ENCODE measurements at regions not wholly inside any gene's neighbourhood (a gene's known extent, or its start where the extent isn't known, plus 50 kb on each side); places are given as distances from the start of the nearest gene placed in this dataset.

DNA sequence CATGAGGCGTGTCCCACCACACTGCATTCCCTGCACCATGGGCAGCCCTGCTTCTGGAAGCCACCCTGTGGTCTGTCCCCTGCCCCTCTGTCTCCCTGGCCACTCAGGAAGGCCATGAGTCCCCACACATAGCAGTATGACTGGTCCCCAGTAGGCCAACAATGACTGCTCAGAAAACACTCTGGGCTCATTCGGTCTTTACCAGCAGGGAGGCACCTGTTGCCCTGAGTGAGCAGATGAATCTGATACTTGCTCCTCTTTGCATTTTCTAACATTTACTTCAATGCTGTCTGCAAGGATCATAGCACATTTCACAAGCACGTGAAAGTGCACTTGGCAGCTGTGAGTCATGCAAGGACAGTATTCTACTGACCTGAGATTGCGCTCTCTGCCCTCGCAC lies 365.4 kb upstream of the IRX1 start:
- no peak overlapping the region for H3K9ac ChIP-seq (ENCODE audit: low read length in 5 of 5)
- H3K27me3 ChIP-seq (ENCODE audit: control insufficient read depth in 5 of 5, insufficient read depth in 4 of 5, low read length in 5 of 5) = no peaks in the 10 kb centered on the region
- H3K4me1 ChIP-seq (ENCODE audit: control insufficient read depth in 5 of 5, insufficient read depth in 5 of 5, low read length in 5 of 5) = no peaks in the 10 kb centered on the region
- H3K36me3 ChIP-seq (ENCODE audit: control insufficient read depth in 5 of 5, insufficient read depth in 5 of 5, low read length in 5 of 5) = no peaks in the 10 kb centered on the region
- H3K4me3 ChIP-seq (ENCODE audit: low read depth in 1 of 5, low read length in 5 of 5) = no peak overlapping the region
- no peak overlapping the region for H3K27ac ChIP-seq (ENCODE audit: low read depth, low read length)
- no peaks in the 10 kb centered on the region for H3K9me3 ChIP-seq (ENCODE audit: control insufficient read depth in 5 of 5, low read length in 5 of 5)

DNA sequence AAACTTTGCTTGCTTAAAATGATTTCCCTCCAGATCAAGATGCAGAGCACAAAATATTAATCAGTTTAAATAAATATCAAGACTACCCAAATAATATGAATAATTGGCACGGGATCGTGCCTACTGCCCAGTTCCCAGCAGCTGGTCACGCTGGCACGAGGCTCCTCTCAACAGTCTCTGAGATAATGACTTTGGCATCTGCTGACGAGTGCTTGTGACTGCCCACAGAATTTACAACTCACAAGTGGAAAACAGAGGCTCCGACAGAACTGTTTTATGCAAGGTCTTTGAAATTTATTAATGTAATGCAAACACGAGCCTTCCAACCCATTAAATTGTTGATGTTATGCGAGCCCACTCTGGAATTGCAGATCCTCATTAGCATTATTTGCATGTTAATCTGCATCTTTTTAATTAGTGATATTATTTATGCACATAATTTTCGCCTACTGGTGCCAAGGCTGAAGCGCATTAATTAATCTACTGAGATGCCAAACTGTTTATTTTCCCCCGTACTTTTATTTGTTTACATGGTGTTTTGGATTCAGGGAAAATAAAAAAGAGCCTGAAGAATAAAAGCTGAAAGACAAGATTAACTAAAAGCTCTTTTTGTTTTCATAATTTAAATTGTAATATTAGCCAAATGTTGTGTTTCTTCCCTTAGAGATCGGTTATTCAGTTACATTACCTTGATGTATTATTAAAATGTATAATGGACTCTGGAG lies 369.3 kb upstream of the IRX1 start:
- H3K36me3 ChIP-seq (ENCODE audit: control insufficient read depth in 5 of 5, insufficient read depth in 5 of 5, low read length in 5 of 5) = no peaks in the 10 kb centered on the region
- H3K4me1 ChIP-seq (ENCODE audit: control insufficient read depth in 5 of 5, insufficient read depth in 5 of 5, low read length in 5 of 5) = no peaks in the 10 kb centered on the region
- no peak overlapping the region for H3K9ac ChIP-seq (ENCODE audit: low read length in 5 of 5)
- no peak overlapping the region for H3K4me3 ChIP-seq (ENCODE audit: low read depth in 1 of 5, low read length in 5 of 5)
- no peaks in the 10 kb centered on the region for H3K9me3 ChIP-seq (ENCODE audit: control insufficient read depth in 5 of 5, low read length in 5 of 5)
- H3K27ac ChIP-seq (ENCODE audit: low read depth, low read length) = no peak overlapping the region
- no peaks in the 10 kb centered on the region for H3K27me3 ChIP-seq (ENCODE audit: control insufficient read depth in 5 of 5, insufficient read depth in 4 of 5, low read length in 5 of 5)

DNA sequence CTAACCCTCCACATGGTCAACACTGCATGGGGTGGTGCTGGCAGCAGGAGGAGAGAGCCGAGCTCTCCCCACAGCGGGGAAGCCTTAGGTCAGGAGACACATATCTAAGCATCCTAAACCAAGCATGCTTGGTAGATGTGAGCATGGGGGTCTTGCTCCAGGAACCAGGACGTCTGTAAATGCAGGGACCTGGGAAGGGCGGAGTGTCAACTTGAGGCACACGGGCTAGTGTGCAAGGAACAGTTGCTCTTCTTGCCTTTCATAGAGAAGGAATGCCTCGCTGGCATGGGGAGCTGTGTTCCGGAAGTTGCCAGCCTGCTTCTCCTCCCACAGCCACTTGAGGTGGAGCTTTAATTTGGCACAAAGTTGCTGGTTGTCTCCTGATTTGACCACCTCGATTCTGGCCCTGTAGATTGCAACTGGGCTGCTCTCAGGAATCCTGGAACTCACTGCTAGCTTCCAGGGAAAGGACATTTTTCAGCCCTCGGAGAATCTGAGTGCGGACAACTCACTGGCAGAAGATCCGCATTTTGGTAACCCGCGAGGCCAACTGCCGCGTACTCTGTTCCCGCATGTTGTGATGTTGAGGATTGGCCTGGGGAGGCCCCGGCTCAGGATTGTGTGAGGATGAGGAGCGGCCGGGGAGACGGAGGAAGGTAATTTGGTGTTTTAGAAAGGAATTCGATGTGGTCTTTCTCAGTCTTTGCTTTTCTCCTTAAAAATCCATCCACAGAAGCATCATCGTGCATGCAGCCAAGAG lies 370.3 kb upstream of the IRX1 start:
- Histone ChIP-seq H3K4me3 (ENCODE audit: low read depth in 1 of 5, low read length in 5 of 5) (no peak overlapping the region), H3K27ac (ENCODE audit: low read depth, low read length) (no peak overlapping the region), H3K9ac (ENCODE audit: low read length in 5 of 5) (no peak overlapping the region), H3K4me1 (ENCODE audit: control insufficient read depth in 5 of 5, insufficient read depth in 5 of 5, low read length in 5 of 5) (no peaks in the 10 kb centered on the region), H3K9me3 (ENCODE audit: control insufficient read depth in 5 of 5, low read length in 5 of 5) (no peaks in the 10 kb centered on the region), H3K36me3 (ENCODE audit: control insufficient read depth in 5 of 5, insufficient read depth in 5 of 5, low read length in 5 of 5) (no peaks in the 10 kb centered on the region), H3K27me3 (ENCODE audit: control insufficient read depth in 5 of 5, insufficient read depth in 4 of 5, low read length in 5 of 5) (no peaks in the 10 kb centered on the region)

DNA sequence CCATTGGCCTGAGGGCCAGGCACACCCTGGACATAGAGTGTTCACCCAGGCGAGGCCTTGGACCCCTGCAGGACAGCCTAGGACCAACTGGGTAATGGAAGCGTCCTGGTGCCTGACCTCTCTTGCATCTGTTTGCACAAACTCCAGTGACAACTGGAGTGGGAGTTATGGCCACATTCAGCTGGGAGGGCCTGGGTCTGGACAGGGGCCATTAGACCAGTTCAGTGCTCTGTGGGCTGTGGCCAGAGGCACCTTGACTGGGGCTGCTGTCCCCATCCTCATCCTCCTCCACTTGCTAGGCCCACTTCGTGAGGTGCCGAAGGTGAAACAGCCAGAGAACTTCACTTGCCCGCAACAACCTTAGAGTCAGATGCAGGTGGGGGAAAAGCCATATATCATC lies 372.7 kb upstream of the IRX1 start:
- Histone ChIP-seq H3K4me1 (ENCODE audit: control insufficient read depth in 5 of 5, insufficient read depth in 5 of 5, low read length in 5 of 5) (no peaks in the 10 kb centered on the region), H3K9ac (ENCODE audit: low read length in 5 of 5) (no peak overlapping the region), H3K9me3 (ENCODE audit: control insufficient read depth in 5 of 5, low read length in 5 of 5) (no peaks in the 10 kb centered on the region), H3K27ac (ENCODE audit: low read depth, low read length) (no peak overlapping the region), H3K36me3 (ENCODE audit: control insufficient read depth in 5 of 5, insufficient read depth in 5 of 5, low read length in 5 of 5) (no peaks in the 10 kb centered on the region), H3K4me3 (ENCODE audit: low read depth in 1 of 5, low read length in 5 of 5) (no peak overlapping the region), H3K27me3 (ENCODE audit: control insufficient read depth in 5 of 5, insufficient read depth in 4 of 5, low read length in 5 of 5) (no peaks in the 10 kb centered on the region)

DNA sequence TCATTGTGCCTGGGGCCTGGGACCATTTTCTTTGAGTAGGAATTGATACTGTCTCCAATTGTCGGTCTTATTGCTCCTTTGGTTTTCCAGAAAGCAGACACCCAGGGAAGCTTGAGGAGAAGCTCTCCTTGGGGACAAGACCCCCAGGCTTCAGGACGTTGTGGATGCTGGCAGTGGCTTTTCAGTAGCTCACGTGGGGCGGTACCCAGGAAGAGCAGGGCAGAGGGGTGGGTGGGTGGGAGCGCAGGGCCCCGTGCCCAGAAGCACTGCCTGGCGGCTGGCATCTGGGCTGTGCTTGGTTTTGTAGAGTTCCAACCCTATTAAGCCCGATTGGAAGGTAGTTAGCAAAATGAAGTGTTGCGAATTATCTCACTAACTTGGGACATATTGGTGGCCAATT lies 374.2 kb upstream of the IRX1 start:
- Histone ChIP-seq H3K4me1 (ENCODE audit: control insufficient read depth in 5 of 5, insufficient read depth in 5 of 5, low read length in 5 of 5) (no peaks in the 10 kb centered on the region), H3K9ac (ENCODE audit: low read length in 5 of 5) (no peak overlapping the region), H3K4me3 (ENCODE audit: low read depth in 1 of 5, low read length in 5 of 5) (no peak overlapping the region), H3K9me3 (ENCODE audit: control insufficient read depth in 5 of 5, low read length in 5 of 5) (no peaks in the 10 kb centered on the region), H3K36me3 (ENCODE audit: control insufficient read depth in 5 of 5, insufficient read depth in 5 of 5, low read length in 5 of 5) (no peaks in the 10 kb centered on the region), H3K27me3 (ENCODE audit: control insufficient read depth in 5 of 5, insufficient read depth in 4 of 5, low read length in 5 of 5) (no peaks in the 10 kb centered on the region), H3K27ac (ENCODE audit: low read depth, low read length) (no peak overlapping the region)

DNA sequence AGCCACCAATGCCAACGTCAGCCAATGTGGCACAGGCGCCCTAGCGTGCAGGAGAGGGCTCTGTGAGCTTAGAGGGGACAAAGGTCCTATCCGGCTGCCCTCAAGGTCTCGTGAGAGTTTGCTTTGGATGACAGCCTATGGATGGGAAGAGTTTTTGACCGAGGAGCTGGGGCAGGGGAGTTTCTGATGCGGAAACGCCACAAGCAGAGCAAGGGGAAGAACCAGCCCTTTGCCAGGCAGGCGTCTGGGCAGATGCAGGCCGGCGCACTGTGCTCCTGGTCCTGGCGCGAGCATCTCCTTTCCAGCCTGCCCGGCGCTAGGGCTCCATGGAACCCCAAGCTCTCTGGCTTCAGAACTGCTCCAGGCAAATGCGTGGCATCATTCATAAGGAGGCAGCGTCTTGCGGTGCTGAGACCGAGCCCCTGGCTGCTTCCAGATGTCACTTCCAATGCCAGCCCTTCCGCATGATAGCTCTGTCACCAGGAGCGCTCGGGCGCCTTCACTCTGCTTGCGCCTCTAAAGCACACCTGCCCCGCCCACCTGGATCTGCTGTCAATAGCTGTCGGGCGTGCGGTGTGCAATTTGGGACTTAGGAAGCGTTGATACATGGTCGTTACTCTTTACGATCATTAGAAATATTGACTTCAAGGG lies 374.9 kb upstream of the IRX1 start:
- Histone ChIP-seq H3K27me3 (ENCODE audit: control insufficient read depth in 5 of 5, insufficient read depth in 4 of 5, low read length in 5 of 5) (no peaks in the 10 kb centered on the region), H3K9me3 (ENCODE audit: control insufficient read depth in 5 of 5, low read length in 5 of 5) (no peaks in the 10 kb centered on the region), H3K4me3 (ENCODE audit: low read depth in 1 of 5, low read length in 5 of 5) (no peak overlapping the region), H3K4me1 (ENCODE audit: control insufficient read depth in 5 of 5, insufficient read depth in 5 of 5, low read length in 5 of 5) (no peaks in the 10 kb centered on the region), H3K36me3 (ENCODE audit: control insufficient read depth in 5 of 5, insufficient read depth in 5 of 5, low read length in 5 of 5) (no peaks in the 10 kb centered on the region), H3K27ac (ENCODE audit: low read depth, low read length) (no peak overlapping the region), H3K9ac (ENCODE audit: low read length in 5 of 5) (no peak overlapping the region)

DNA sequence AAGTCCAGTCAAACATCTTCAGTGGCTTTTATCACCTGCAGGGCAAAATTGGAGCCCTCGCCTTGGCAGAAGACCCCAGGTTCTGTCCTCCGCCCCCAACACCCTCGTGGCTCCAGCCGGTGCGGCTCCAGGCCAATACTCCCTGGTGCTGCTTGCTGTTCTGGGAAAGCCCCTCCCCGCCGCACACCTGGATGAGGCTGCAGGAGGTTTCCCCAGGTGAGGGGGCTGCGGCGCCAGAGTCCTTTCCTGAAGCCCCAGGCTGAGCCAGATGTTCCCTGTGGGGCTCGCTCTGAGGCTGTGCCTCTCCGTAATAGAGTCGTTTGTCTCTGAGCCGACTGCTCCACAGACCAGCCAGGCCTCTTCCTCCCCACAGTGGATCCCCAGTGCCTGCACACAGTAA lies 375.4 kb upstream of the IRX1 start:
- Histone ChIP-seq H3K27me3 (ENCODE audit: control insufficient read depth in 5 of 5, insufficient read depth in 4 of 5, low read length in 5 of 5) (no peaks in the 10 kb centered on the region), H3K9me3 (ENCODE audit: control insufficient read depth in 5 of 5, low read length in 5 of 5) (no peaks in the 10 kb centered on the region), H3K27ac (ENCODE audit: low read depth, low read length) (no peak overlapping the region), H3K4me1 (ENCODE audit: control insufficient read depth in 5 of 5, insufficient read depth in 5 of 5, low read length in 5 of 5) (no peaks in the 10 kb centered on the region), H3K4me3 (ENCODE audit: low read depth in 1 of 5, low read length in 5 of 5) (no peak overlapping the region), H3K36me3 (ENCODE audit: control insufficient read depth in 5 of 5, insufficient read depth in 5 of 5, low read length in 5 of 5) (no peaks in the 10 kb centered on the region), H3K9ac (ENCODE audit: low read length in 5 of 5) (no peak overlapping the region)

DNA sequence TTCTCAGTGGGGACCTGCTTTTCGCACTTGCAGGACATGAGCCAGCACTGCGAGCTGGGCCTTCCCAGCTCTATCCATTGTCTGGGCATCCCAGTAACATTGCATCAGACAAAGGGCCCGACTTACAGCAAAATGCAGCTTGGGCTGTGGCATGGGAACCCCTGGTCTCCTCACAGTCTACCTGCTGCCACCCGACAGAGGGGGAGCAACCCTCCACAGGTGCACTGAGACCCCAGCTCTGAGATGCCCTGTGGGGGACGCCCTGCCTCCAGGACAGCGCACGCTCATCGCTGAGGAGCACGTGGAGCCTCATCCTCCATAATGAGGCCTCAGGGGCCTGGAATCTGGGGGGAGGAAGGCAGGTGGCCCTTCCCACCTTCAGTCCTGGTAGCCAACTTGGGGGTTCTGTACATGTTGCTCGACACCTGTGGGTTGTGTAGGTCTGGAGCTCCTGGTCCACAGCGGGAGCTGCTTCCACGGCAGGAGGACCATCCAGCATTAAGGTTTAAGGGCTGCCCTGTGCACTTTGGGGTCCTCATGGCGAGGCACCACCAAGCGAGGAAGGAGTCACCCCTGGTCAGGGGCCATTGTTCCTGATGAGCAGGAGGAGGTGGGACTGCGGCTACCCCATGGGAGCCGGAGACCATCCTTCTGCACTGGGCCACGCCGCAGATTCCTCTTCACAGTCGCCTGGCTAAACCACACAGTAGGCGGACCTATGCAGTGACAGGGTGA lies 376.5 kb upstream of the IRX1 start:
- Histone ChIP-seq H3K9me3 (ENCODE audit: control insufficient read depth in 5 of 5, low read length in 5 of 5) (no peaks in the 10 kb centered on the region), H3K36me3 (ENCODE audit: control insufficient read depth in 5 of 5, insufficient read depth in 5 of 5, low read length in 5 of 5) (no peaks in the 10 kb centered on the region), H3K4me3 (ENCODE audit: low read depth in 1 of 5, low read length in 5 of 5) (no peak overlapping the region), H3K27ac (ENCODE audit: low read depth, low read length) (no peak overlapping the region), H3K4me1 (ENCODE audit: control insufficient read depth in 5 of 5, insufficient read depth in 5 of 5, low read length in 5 of 5) (no peaks in the 10 kb centered on the region), H3K9ac (ENCODE audit: low read length in 5 of 5) (no peak overlapping the region), H3K27me3 (ENCODE audit: control insufficient read depth in 5 of 5, insufficient read depth in 4 of 5, low read length in 5 of 5) (no peaks in the 10 kb centered on the region)

DNA sequence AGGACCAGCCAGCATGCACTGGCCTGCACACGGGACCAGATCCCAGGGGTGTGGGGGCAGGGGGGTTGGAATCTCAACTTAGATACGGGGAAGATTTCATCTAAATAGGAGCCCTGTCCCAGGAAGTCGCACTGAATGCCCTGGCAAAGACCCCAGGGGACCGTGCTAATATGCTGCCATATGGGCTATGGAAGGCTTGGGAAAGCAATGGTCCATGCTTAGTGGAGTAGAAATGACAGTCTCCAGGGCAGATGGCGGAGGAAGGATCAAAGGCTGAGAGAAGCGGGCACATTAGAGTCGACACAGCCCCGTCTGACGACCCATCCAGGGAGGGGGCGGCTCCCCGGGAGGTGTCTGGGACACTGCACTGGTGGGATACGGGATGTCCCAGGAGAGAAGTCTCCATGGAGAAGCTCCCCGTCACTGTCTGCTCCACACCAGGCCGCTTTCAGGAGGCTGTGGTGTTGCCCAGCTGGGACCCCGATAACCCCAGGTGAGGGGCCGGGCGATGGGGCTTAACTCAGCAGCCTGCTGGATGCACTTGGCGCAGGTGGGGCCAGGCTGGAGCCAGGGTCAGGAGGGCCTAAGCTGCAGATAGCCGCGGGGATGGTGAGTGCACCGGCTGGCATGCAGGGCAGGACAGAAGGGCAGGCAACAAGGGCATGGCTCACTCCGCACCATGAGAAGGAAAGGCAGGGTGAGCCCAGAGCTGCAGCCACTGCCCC lies 377.7 kb upstream of the IRX1 start:
- H3K27ac ChIP-seq (ENCODE audit: low read depth, low read length) = no peak overlapping the region
- H3K4me3 ChIP-seq (ENCODE audit: low read depth in 1 of 5, low read length in 5 of 5) = no peak overlapping the region
- no peaks in the 10 kb centered on the region for H3K36me3 ChIP-seq (ENCODE audit: control insufficient read depth in 5 of 5, insufficient read depth in 5 of 5, low read length in 5 of 5)
- no peaks in the 10 kb centered on the region for H3K27me3 ChIP-seq (ENCODE audit: control insufficient read depth in 5 of 5, insufficient read depth in 4 of 5, low read length in 5 of 5)
- no peaks in the 10 kb centered on the region for H3K4me1 ChIP-seq (ENCODE audit: control insufficient read depth in 5 of 5, insufficient read depth in 5 of 5, low read length in 5 of 5)
- no peaks in the 10 kb centered on the region for H3K9me3 ChIP-seq (ENCODE audit: control insufficient read depth in 5 of 5, low read length in 5 of 5)
- no peak overlapping the region for H3K9ac ChIP-seq (ENCODE audit: low read length in 5 of 5)

Measured in subcutaneous abdominal adipose tissue (tissue), 5 donors.